ENCODE measurements at regions not wholly inside any gene's neighbourhood (a gene's known extent, or its start where the extent isn't known, plus 50 kb on each side); places are given as distances from the start of the nearest gene placed in this dataset.
"Not testable (repeated sequence)": the region's sequence is repeated elsewhere in the genome, so short reads cannot be mapped to it uniquely, and the experiment has no call there.

- no peak for TF ChIP-seq CTCF (IDR thresholded peaks at IDR 0.05; ENCODE audit: insufficient read depth, low read depth, low read length, missing control alignments)
- H3K4me3 ChIP-seq (ENCODE audit: low read depth, low read length), result no peak overlapping the region
- DNase-seq (ENCODE audit: low read depth), result peak; percentile 79
Observed at GRCh38 chr7:69419934-69420333, 178.3 kb upstream of the AUTS2 start.

- TF ChIP-seq CTCF (IDR thresholded peaks at IDR 0.05; ENCODE audit: insufficient read depth, low read depth, low read length, missing control alignments), result no peak
- DNase-seq (ENCODE audit: low read depth), result no peak
- no peak overlapping the region for H3K4me3 ChIP-seq (ENCODE audit: low read depth, low read length)
Observed at GRCh38 chr7:69422574-69422985, 175.7 kb upstream of the AUTS2 start.

GRCh38 chr7:69426705-69427104 lies 171.6 kb upstream of the AUTS2 start:
- TF ChIP-seq CTCF (IDR thresholded peaks at IDR 0.05; ENCODE audit: insufficient read depth, low read depth, low read length, missing control alignments), result no peak
- H3K4me3 ChIP-seq (ENCODE audit: low read depth, low read length), result no peak overlapping the region
- DNase-seq (ENCODE audit: low read depth), result no peak

GRCh38 chr7:69428089-69428488 lies 170.2 kb upstream of the AUTS2 start:
- DNase-seq (ENCODE audit: low read depth), result no peak
- H3K4me3 ChIP-seq (ENCODE audit: low read depth, low read length), result no peak overlapping the region
- no peak for TF ChIP-seq CTCF (IDR thresholded peaks at IDR 0.05; ENCODE audit: insufficient read depth, low read depth, low read length, missing control alignments)

GRCh38 chr7:69429911-69430383 lies 168.3 kb upstream of the AUTS2 start:
- DNase-seq (ENCODE audit: low read depth), result no peak
- no peak overlapping the region for H3K4me3 ChIP-seq (ENCODE audit: low read depth, low read length)
- TF ChIP-seq CTCF (IDR thresholded peaks at IDR 0.05; ENCODE audit: insufficient read depth, low read depth, low read length, missing control alignments), result no peak

GRCh38 chr7:69430384-69431021 lies 167.8 kb upstream of the AUTS2 start:
- DNase-seq (ENCODE audit: low read depth), result peak; percentile 44
- H3K4me3 ChIP-seq (ENCODE audit: low read depth, low read length), result no peak overlapping the region
- TF ChIP-seq CTCF (IDR thresholded peaks at IDR 0.05; ENCODE audit: insufficient read depth, low read depth, low read length, missing control alignments), result no peak

- DNase-seq (ENCODE audit: low read depth), result no peak
- no peak overlapping the region for H3K4me3 ChIP-seq (ENCODE audit: low read depth, low read length)
- no peak for TF ChIP-seq CTCF (IDR thresholded peaks at IDR 0.05; ENCODE audit: insufficient read depth, low read depth, low read length, missing control alignments)
Observed at GRCh38 chr7:69431626-69432025, 166.6 kb upstream of the AUTS2 start.

- not testable (repeated sequence) for DNase-seq (ENCODE audit: low read depth); H3K4me3 ChIP-seq (ENCODE audit: low read depth, low read length)
Observed at GRCh38 chr7:69432276-69432675, 166.0 kb upstream of the AUTS2 start.

Data from GM12865 (cell line).